ENCODE measurements at regions not wholly inside any gene's neighbourhood (a gene's known extent, or its start where the extent isn't known, plus 50 kb on each side); places are given as distances from the start of the nearest gene placed in this dataset.

- TF ChIP-seq CTCF (IDR thresholded peaks at IDR 0.05; ENCODE audit: low read depth, low read length): no peak
- TF ChIP-seq EZH2phosphoT487 (IDR thresholded peaks at IDR 0.05; ENCODE audit: low read depth): no peak
Observed at GRCh38 chr17:34141590-34141989, 113.5 kb upstream of the CCL2 start.

Data from OCI-LY3 (cell line).